HEK293T (cell line): ENCODE measurements at regions not wholly inside any gene's neighbourhood (a gene's known extent, or its start where the extent isn't known, plus 50 kb on each side); places are given as distances from the start of the nearest gene placed in this dataset.

Experiments used
- FOXA1 ChIP-seq: fragments of 450-650 bp; IDR thresholded peaks from 2 replicates; pipeline ENCODE4 v1.6.1; 2016; ENCODE audit warnings: mild to moderate bottlenecking
- FOXM1 ChIP-seq: fragments of 450-650 bp; IDR thresholded peaks from 2 replicates; pipeline ENCODE4 v1.6.1; 2017; ENCODE audit warnings: mild to moderate bottlenecking, borderline replicate concordance
- SP1 ChIP-seq: fragments of 450-650 bp; IDR thresholded peaks from 2 replicates; pipeline ENCODE4 v1.6.1; 2017
- TF ChIP-seq, protein P1 (sequence below): fragments of 450-650 bp; IDR thresholded peaks from 2 replicates; pipeline ENCODE4 v1.6.1; 2016

DNA sequence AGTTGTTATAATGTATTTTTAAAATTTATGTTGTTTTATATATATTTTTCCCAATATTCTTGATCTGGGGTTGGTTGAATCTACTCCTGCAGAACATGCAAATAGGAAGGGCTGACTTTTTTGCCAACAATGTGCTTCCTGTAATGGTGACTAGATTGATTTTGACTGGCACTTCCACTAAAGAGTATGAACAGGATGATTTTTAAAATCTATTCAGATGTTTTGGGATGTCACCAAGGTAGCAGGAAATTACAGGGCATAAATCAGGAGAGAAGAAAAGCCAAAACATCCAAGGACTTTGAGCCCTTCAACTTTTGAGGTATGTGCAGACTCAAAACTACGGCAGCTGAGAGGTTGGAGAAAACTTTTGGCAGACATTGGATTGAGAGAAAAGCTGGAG, 1047.6 kb downstream of the SLITRK5 start:
- TF ChIP-seq FOXA1 (no peak), SP1 (no peak), FOXM1 (no peak)
- TF ChIP-seq, protein P1, sequence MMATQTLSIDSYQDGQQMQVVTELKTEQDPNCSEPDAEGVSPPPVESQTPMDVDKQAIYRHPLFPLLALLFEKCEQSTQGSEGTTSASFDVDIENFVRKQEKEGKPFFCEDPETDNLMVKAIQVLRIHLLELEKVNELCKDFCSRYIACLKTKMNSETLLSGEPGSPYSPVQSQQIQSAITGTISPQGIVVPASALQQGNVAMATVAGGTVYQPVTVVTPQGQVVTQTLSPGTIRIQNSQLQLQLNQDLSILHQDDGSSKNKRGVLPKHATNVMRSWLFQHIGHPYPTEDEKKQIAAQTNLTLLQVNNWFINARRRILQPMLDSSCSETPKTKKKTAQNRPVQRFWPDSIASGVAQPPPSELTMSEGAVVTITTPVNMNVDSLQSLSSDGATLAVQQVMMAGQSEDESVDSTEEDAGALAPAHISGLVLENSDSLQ = no peak
